ENCODE measurements at regions not wholly inside any gene's neighbourhood (a gene's known extent, or its start where the extent isn't known, plus 50 kb on each side); places are given as distances from the start of the nearest gene placed in this dataset.

DNA sequence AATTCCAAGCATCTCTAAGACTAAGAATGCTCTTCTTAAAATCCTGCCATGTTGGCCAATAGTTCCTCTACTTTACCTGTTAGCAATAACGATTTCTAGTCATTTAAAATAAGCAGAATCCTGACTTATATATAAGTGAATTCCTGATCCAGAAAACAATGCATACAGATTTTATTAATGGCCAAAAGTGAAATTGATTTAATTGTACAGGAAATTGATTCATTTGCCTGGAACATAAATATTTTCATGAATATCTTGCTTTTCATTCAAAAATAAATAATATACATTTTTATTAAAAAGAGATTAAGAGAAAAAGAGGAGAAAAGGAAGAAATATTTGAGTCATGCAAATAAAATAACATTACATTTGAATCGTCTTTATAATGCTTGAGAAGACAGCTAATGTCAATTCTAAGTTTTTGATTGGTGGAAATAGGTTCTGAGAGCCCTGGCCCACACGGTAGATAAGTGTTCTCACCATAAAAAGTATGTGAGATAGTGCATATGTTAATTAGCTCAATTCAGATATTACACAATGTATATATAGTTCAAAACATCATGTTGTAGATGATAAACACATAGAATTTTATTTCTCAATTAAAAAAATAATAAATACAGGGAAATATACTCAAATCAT, 323.2 kb upstream of the MIR17HG start:
- TF ChIP-seq, protein P1, sequence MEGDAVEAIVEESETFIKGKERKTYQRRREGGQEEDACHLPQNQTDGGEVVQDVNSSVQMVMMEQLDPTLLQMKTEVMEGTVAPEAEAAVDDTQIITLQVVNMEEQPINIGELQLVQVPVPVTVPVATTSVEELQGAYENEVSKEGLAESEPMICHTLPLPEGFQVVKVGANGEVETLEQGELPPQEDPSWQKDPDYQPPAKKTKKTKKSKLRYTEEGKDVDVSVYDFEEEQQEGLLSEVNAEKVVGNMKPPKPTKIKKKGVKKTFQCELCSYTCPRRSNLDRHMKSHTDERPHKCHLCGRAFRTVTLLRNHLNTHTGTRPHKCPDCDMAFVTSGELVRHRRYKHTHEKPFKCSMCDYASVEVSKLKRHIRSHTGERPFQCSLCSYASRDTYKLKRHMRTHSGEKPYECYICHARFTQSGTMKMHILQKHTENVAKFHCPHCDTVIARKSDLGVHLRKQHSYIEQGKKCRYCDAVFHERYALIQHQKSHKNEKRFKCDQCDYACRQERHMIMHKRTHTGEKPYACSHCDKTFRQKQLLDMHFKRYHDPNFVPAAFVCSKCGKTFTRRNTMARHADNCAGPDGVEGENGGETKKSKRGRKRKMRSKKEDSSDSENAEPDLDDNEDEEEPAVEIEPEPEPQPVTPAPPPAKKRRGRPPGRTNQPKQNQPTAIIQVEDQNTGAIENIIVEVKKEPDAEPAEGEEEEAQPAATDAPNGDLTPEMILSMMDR (IDR thresholded peaks at IDR 0.05), result no peak
- TF ChIP-seq POLR2A (IDR thresholded peaks at IDR 0.05), result no peak

All from ovary (tissue), 3 donors.